ENCODE measurements at regions not wholly inside any gene's neighbourhood (a gene's known extent, or its start where the extent isn't known, plus 50 kb on each side); places are given as distances from the start of the nearest gene placed in this dataset.

DNA sequence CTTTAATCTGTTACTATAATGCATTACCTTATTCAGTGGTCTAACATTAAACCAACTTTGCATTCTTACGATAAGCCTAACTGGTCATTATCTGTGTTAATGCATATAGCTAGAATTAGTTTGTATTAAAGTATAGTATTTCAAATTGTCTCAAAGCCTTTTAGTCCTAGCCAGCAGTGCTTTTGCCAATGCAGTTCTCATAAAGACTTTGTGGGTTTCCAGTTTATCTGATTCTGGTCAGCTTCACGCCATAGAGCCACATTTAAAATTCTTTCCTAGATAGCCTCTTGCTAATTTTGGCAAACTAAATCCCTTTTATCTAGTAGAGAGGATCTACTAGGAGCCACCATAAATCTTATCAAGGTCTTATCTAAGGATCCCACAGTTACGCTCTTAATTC is 78.9 kb upstream of the VASH1 start:
- TF ChIP-seq, protein P1, sequence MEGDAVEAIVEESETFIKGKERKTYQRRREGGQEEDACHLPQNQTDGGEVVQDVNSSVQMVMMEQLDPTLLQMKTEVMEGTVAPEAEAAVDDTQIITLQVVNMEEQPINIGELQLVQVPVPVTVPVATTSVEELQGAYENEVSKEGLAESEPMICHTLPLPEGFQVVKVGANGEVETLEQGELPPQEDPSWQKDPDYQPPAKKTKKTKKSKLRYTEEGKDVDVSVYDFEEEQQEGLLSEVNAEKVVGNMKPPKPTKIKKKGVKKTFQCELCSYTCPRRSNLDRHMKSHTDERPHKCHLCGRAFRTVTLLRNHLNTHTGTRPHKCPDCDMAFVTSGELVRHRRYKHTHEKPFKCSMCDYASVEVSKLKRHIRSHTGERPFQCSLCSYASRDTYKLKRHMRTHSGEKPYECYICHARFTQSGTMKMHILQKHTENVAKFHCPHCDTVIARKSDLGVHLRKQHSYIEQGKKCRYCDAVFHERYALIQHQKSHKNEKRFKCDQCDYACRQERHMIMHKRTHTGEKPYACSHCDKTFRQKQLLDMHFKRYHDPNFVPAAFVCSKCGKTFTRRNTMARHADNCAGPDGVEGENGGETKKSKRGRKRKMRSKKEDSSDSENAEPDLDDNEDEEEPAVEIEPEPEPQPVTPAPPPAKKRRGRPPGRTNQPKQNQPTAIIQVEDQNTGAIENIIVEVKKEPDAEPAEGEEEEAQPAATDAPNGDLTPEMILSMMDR (IDR thresholded peaks at IDR 0.05) = no peak
- no peaks in the 10 kb centered on the region for H3K36me3 ChIP-seq (ENCODE audit: control insufficient read depth, insufficient read depth, low read length)
- H3K4me3 ChIP-seq (ENCODE audit: low read depth, low read length) = no peak overlapping the region
- no peak overlapping the region for H3K4me2 ChIP-seq (ENCODE audit: low read length)
- H3K79me2 ChIP-seq = no peaks in the 10 kb centered on the region
- no peak overlapping the region for H3K27ac ChIP-seq
- H3K27me3 ChIP-seq (ENCODE audit: control insufficient read depth, insufficient read depth, low read length) = no peaks in the 10 kb centered on the region
- H3K4me1 ChIP-seq = no peaks in the 10 kb centered on the region
- H3K9ac ChIP-seq = no peak overlapping the region
- no peaks in the 10 kb centered on the region for H3K9me3 ChIP-seq (ENCODE audit: control insufficient read depth, low read length)
- no peak overlapping the region for H2AFZ ChIP-seq

DNA sequence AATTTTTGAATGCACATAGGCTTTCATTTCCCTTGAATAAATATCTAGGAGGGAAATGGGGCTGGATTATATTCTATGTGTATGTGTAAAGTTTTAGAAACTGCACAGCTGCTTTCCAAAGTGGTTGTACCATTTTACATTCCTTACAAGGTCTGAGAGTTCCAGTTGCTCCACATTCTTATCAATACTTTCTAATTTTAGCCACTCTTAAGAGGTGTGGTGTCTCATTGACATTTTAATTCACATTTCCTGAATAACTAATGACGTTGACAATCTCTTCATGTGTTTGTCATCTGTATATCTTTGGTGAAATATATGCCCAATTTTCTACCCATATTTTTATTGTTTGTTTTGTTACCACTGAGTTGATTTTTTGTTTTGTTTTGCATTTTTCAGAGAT is 74.6 kb upstream of the VASH1 start:
- TF ChIP-seq, protein P1 (IDR thresholded peaks at IDR 0.05) = no peak
- H3K9me3 ChIP-seq (ENCODE audit: control insufficient read depth, low read length) = no peaks in the 10 kb centered on the region
- H3K27ac ChIP-seq = no peak overlapping the region
- no peaks in the 10 kb centered on the region for H3K36me3 ChIP-seq (ENCODE audit: control insufficient read depth, insufficient read depth, low read length)
- no peaks in the 10 kb centered on the region for H3K27me3 ChIP-seq (ENCODE audit: control insufficient read depth, insufficient read depth, low read length)
- H3K79me2 ChIP-seq = no peaks in the 10 kb centered on the region
- no peak overlapping the region for H3K4me2 ChIP-seq (ENCODE audit: low read length)
- H2AFZ ChIP-seq = no peak overlapping the region
- no peaks in the 10 kb centered on the region for H3K4me1 ChIP-seq
- H3K4me3 ChIP-seq (ENCODE audit: low read depth, low read length) = no peak overlapping the region
- H3K9ac ChIP-seq = no peak overlapping the region

DNA sequence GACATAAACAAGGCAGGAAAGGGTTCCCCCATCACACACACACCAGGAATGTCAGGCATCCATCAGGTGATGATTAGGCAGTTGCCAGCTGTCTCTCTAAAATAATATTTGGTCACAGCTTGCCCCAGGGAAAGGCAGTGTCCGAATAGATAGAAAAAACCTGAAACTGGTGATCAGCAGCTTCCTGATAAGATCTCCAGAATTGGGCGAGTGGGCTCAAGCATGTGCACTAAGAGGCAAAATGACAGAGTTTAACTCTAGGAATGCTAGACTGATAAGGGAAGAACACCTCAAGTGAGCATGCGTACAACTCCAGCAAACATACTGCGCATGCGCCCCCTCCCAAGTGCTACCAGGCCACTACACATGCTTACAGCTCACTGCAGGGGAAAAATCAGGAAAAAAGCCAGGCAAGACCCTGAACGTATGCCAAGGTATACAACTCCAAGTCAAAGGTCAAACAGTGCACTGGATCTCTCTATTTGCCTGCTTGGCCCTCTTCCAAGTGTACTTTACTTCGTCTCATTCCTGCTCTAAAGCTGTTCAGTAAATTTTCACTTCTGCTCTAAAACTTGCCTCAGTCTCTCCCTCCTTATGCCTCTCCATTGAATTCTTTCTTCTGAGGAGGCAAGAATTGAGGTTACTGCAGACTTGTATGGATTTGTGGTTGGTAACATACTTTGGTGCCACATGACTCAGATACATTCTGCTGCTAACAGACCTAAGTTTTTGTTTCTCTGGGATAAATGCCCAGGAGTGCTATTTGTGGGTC is 73.5 kb upstream of the VASH1 start:
- TF ChIP-seq, protein P1 (IDR thresholded peaks at IDR 0.05) = no peak
- Histone ChIP-seq H3K79me2 (no peaks in the 10 kb centered on the region), H3K4me2 (ENCODE audit: low read length) (no peak overlapping the region)

DNA sequence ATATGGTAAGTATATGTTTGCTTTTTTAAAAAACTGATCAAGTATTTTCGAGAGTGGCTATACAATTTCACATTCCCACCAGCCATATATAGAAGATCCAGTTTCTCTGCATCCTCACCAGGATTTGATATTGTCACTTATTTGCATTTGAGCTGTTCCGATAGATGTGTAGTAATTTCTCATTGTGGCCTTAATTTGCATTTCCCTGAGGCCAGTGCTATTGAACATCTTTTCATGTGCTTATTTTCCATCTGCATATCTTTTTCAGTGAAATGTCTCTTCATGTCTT is 72.9 kb upstream of the VASH1 start:
- Histone ChIP-seq H3K4me1 (no peaks in the 10 kb centered on the region), H3K27ac (no peak overlapping the region), H3K36me3 (ENCODE audit: control insufficient read depth, insufficient read depth, low read length) (no peaks in the 10 kb centered on the region), H2AFZ (no peak overlapping the region), H3K4me3 (ENCODE audit: low read depth, low read length) (no peak overlapping the region), H3K4me2 (ENCODE audit: low read length) (no peak overlapping the region), H3K9me3 (ENCODE audit: control insufficient read depth, low read length) (no peaks in the 10 kb centered on the region), H3K79me2 (no peaks in the 10 kb centered on the region), H3K9ac (no peak overlapping the region), H3K27me3 (ENCODE audit: control insufficient read depth, insufficient read depth, low read length) (no peaks in the 10 kb centered on the region)
- TF ChIP-seq, protein P1 (IDR thresholded peaks at IDR 0.05) = no peak

More for the DNA sequence above, 73.5 kb upstream of the VASH1 start:
- H2AFZ ChIP-seq = no peak overlapping the region
- H3K27me3 ChIP-seq (ENCODE audit: control insufficient read depth, insufficient read depth, low read length) = no peaks in the 10 kb centered on the region
- H3K4me1 ChIP-seq = no peaks in the 10 kb centered on the region
- H3K27ac ChIP-seq = no peak overlapping the region
- H3K4me3 ChIP-seq (ENCODE audit: low read depth, low read length) = no peak overlapping the region
- no peak overlapping the region for H3K9ac ChIP-seq
- H3K9me3 ChIP-seq (ENCODE audit: control insufficient read depth, low read length) = no peaks in the 10 kb centered on the region
- H3K36me3 ChIP-seq (ENCODE audit: control insufficient read depth, insufficient read depth, low read length) = no peaks in the 10 kb centered on the region

DNA sequence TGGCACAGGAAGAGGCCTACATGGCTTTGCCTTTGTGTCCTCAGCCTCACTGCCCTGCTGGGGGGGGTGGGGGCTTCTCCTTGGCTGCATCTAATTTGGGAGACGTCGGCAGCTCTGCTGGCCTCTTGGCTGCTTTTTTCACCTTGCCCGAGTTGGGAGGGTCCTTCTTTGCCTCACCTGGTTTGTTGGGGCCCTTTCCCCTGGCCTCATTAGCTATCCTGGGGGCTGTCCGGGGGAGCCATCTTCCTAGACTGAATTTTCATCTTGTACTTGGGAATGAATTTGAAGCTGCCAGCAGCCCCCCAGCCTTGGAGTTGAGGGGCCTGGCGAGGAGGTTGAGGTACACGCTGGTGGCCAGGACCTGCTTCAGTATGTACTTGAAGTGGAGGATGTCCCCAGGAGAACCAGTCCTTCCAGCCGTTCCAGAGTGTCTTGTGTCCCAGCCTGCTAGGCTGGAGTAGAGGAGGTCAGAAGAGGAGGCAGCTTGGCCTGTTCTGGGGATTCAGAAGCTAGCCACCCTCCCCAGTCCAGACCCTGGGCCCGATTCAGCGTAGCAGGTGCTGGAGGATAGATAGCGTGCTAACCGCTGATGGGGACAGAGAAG is 70.7 kb upstream of the VASH1 start:
- Histone ChIP-seq H3K9ac (no peak overlapping the region), H3K27me3 (ENCODE audit: control insufficient read depth, insufficient read depth, low read length) (no peaks in the 10 kb centered on the region), H3K4me1 (no peaks in the 10 kb centered on the region), H3K36me3 (ENCODE audit: control insufficient read depth, insufficient read depth, low read length) (no peaks in the 10 kb centered on the region), H3K4me2 (ENCODE audit: low read length) (no peak overlapping the region), H3K9me3 (ENCODE audit: control insufficient read depth, low read length) (no peaks in the 10 kb centered on the region), H3K4me3 (ENCODE audit: low read depth, low read length) (no peak overlapping the region), H2AFZ (no peak overlapping the region), H3K79me2 (no peaks in the 10 kb centered on the region), H3K27ac (no peak overlapping the region)
- TF ChIP-seq, protein P1 (IDR thresholded peaks at IDR 0.05) = no peak

Measured in parathyroid adenoma (tissue), 2 donors.